H1 (cell line): ENCODE measurements at regions not wholly inside any gene's neighbourhood (a gene's known extent, or its start where the extent isn't known, plus 50 kb on each side); places are given as distances from the start of the nearest gene placed in this dataset.

Source experiments
- CTCF ChIA-PET: fragments of 300-600 bp; sonication (Branson Sonifier 250); formaldehyde crosslinking; loops from one replicate; lab custom pipeline; 2021; ENCODE audit not compliant: partially characterized antibody; lab: Charles Lee
- POLR2A ChIA-PET: fragments of 300-600 bp; sonication (Branson Sonifier 250); formaldehyde crosslinking; loops from one replicate; lab custom pipeline; 2021; ENCODE audit warnings: inconsistent platforms; ENCODE audit not compliant: partially characterized antibody; lab: Charles Lee
- DNase-seq, 2 experiments: peaks; one replicate each; pipeline versions ENCODE4 v3.0.0 to v3.0.0-alpha.2; 2010 to 2022; ENCODE audit warnings: low spot score in 2 of 2, low read depth in 1 of 2, mixed read lengths in 1 of 2
- FAIRE-seq: peaks from 2 replicates; lab custom pipeline; 2011; peaks lifted over from hg19 to GRCh38; lab: Jason Lieb, UNC
- H2AFZ ChIP-seq: 2 replicates; pipeline ENCODE4 v1.8.1; 2012; ENCODE audit warnings: low read length, inconsistent platforms
- H2AK5ac ChIP-seq: 2 replicates; pipeline ENCODE4 v1.6.1; 2013; ENCODE audit warnings: low read depth, low read length
- H2BK120ac ChIP-seq: replicated peaks from 2 replicates; pipeline ENCODE3; 2013; ENCODE audit warnings: low read depth, low read length, inconsistent platforms
- H2BK12ac ChIP-seq: 2 replicates; pipeline ENCODE4 v1.6.1; 2013; ENCODE audit warnings: low read depth, low read length
- H2BK15ac ChIP-seq: 2 replicates; pipeline ENCODE4 v1.6.1; 2013; ENCODE audit warnings: low read length
- H2BK20ac ChIP-seq: 2 replicates; pipeline ENCODE4 v1.6.1; 2013; ENCODE audit warnings: low read length
- H2BK5ac ChIP-seq: 2 replicates; pipeline ENCODE4 v1.6.1; 2013; ENCODE audit warnings: low read depth, low read length
- H3K14ac ChIP-seq: 2 replicates; pipeline ENCODE4 v1.6.1; 2013; ENCODE audit warnings: inconsistent platforms; ENCODE audit not compliant: insufficient read length
- H3K18ac ChIP-seq: 2 replicates; pipeline ENCODE4 v1.6.1; 2013; ENCODE audit warnings: low read length; ENCODE audit errors: extremely low read depth
- H3K23ac ChIP-seq: 2 replicates; pipeline ENCODE4 v1.6.1; 2013; ENCODE audit warnings: inconsistent platforms; ENCODE audit not compliant: insufficient read length
- H3K23me2 ChIP-seq: 2 replicates; pipeline ENCODE4 v1.6.1; 2013; ENCODE audit warnings: low read depth, low read length
- H3K27ac ChIP-seq: 2 replicates; pipeline ENCODE4 v1.6.1; 2011; ENCODE audit warnings: low read depth, low read length, inconsistent platforms
- H3K27me3 ChIP-seq, 4 experiments: replicated peaks in 1 of 4; 1 replicate in 1 of 4; 2 replicates in 3 of 4; pipeline versions ENCODE4 v1.6.1 to v1.8.1; 2011 to 2013; ENCODE audit warnings: low read length in 3 of 4, mild to moderate bottlenecking in 3 of 4, inconsistent platforms in 2 of 4, mixed read lengths in 2 of 4, moderate library complexity in 1 of 4; ENCODE audit not compliant: control insufficient read depth in 3 of 4, insufficient read depth in 3 of 4; ENCODE audit errors: extremely low read depth in 1 of 4
- H3K36me3 ChIP-seq, 4 experiments: 2 replicates each; pipeline versions ENCODE4 v1.6.1 to v1.8.1; 2011 to 2013; ENCODE audit warnings: mild to moderate bottlenecking in 4 of 4, low read length in 3 of 4, moderate library complexity in 2 of 4, control low read depth in 1 of 4, inconsistent platforms in 1 of 4; ENCODE audit not compliant: insufficient read depth in 4 of 4, control insufficient read depth in 2 of 4
- H3K4ac ChIP-seq: replicated peaks from 2 replicates; pipeline ENCODE3; 2013; ENCODE audit warnings: low read length, low read depth, mixed read lengths, inconsistent platforms; ENCODE audit not compliant: insufficient read length
- H3K4me1 ChIP-seq, 4 experiments: replicated peaks in 1 of 4; 1 replicate in 1 of 4; 2 replicates in 3 of 4; pipeline versions ENCODE4 v1.6.1 to v1.8.1; 2011 to 2013; ENCODE audit warnings: low read length in 3 of 4, inconsistent platforms in 2 of 4, mixed read lengths in 1 of 4; ENCODE audit not compliant: insufficient read depth in 4 of 4, control insufficient read depth in 3 of 4
- H3K4me2 ChIP-seq, 2 experiments: 2 replicates each; pipeline versions ENCODE4 v1.6.1 to v1.8.1; 2011 to 2013; ENCODE audit warnings: low read depth in 2 of 2, low read length in 2 of 2, control low read depth in 1 of 2, inconsistent platforms in 1 of 2, mild to moderate bottlenecking in 1 of 2; ENCODE audit not compliant: insufficient read depth in 1 of 2
- H3K4me3 ChIP-seq, 4 experiments: fragments of 200-600, 300-600 bp in 1 of 4; sonication (generic), shearing (Covaris generic), sonication (Bioruptor Twin) in 1 of 4; 2 replicates each; pipeline versions ENCODE4 v1.5.1 to v1.8.1; 2011 to 2016; ENCODE audit warnings: low read length in 4 of 4, low read depth in 3 of 4, control low read depth in 2 of 4, inconsistent platforms in 2 of 4, mild to moderate bottlenecking in 2 of 4, mixed read lengths in 1 of 4, moderate library complexity in 1 of 4; ENCODE audit not compliant: insufficient read depth in 2 of 4; ENCODE audit errors: extremely low read depth in 1 of 4
- H3K56ac ChIP-seq: replicated peaks from 2 replicates; pipeline ENCODE3; 2013; ENCODE audit warnings: low read depth, mild to moderate bottlenecking, mixed read lengths, low read length, inconsistent platforms; ENCODE audit not compliant: insufficient read length
- H3K79me1 ChIP-seq: 2 replicates; pipeline ENCODE4 v1.6.1; 2013; ENCODE audit warnings: low read depth, low read length, control low read depth
- H3K79me2 ChIP-seq, 2 experiments: 2 replicates each; pipeline versions ENCODE4 v1.6.1 to v1.8.1; 2012 to 2013; ENCODE audit warnings: low read length in 2 of 2, mild to moderate bottlenecking in 2 of 2, inconsistent platforms in 1 of 2; ENCODE audit not compliant: insufficient read depth in 2 of 2, control insufficient read depth in 1 of 2
- H3K9ac ChIP-seq, 4 experiments: replicated peaks in 1 of 4; 1 replicate in 1 of 4; 2 replicates in 3 of 4; pipeline versions ENCODE4 v1.6.1 to v1.8.1; 2011 to 2013; ENCODE audit warnings: low read depth in 3 of 4, low read length in 3 of 4, control low read depth in 2 of 4, mild to moderate bottlenecking in 2 of 4, moderate library complexity in 2 of 4, inconsistent platforms in 1 of 4; ENCODE audit errors: extremely low read depth in 1 of 4
- H3K9me3 ChIP-seq, 2 experiments: 2 replicates each; pipeline versions ENCODE4 v1.6.1 to v1.8.1; 2012 to 2013; ENCODE audit warnings: mild to moderate bottlenecking in 2 of 2, moderate library complexity in 2 of 2, control low read depth in 1 of 2, inconsistent platforms in 1 of 2, low read depth in 1 of 2, low read length in 1 of 2, mixed read lengths in 1 of 2; ENCODE audit not compliant: insufficient read depth in 2 of 2
- H4K20me1 ChIP-seq, 2 experiments: replicated peaks in 1 of 2; 2 replicates each; pipeline versions ENCODE3 to v1.8.1; 2011 to 2013; ENCODE audit warnings: inconsistent platforms in 2 of 2, low read length in 2 of 2, mild to moderate bottlenecking in 1 of 2; ENCODE audit not compliant: insufficient read depth in 2 of 2, control insufficient read depth in 1 of 2
- H4K5ac ChIP-seq: 2 replicates; pipeline ENCODE4 v1.6.1; 2013; ENCODE audit warnings: low read length, low read depth, mixed read lengths, inconsistent platforms; ENCODE audit not compliant: insufficient read length
- H4K8ac ChIP-seq: 2 replicates; pipeline ENCODE4 v1.8.0; 2013; ENCODE audit warnings: mild to moderate bottlenecking, moderate library complexity, low read length, inconsistent platforms; ENCODE audit not compliant: insufficient read depth; ENCODE audit errors: extremely low read depth
- H4K91ac ChIP-seq: replicated peaks from 2 replicates; pipeline ENCODE3; 2013; ENCODE audit warnings: low read length, mixed read lengths, inconsistent platforms; ENCODE audit not compliant: insufficient read length
- MAFK ChIP-seq: IDR thresholded peaks from 2 replicates; pipeline ENCODE4 v1.6.1; 2012; ENCODE audit warnings: low read depth, mild to moderate bottlenecking, improper control_type of control experiment, low read length
- POLR2A ChIP-seq, 2 experiments: IDR thresholded peaks; 1 replicate in 1 of 2; 2 replicates in 1 of 2; pipeline ENCODE4 v1.6.1; 2011; ENCODE audit warnings: low read depth in 2 of 2, low read length in 2 of 2, mild to moderate bottlenecking in 2 of 2; ENCODE audit errors: control extremely low read depth in 1 of 2
- WGBS, 2 experiments: shearing (Covaris generic) in 1 of 2; methylation state at CpG; one replicate each; pipeline versions ENCODE4 v1.1.6 to v1.1.7; 2013 to 2015; ENCODE audit warnings: low lambda C conversion rate in 2 of 2, mixed read lengths in 2 of 2, inconsistent platforms in 1 of 2, low coverage in 1 of 2, missing lambda C conversion rate in 1 of 2; ENCODE audit not compliant: insufficient replicate concordance in 2 of 2, insufficient coverage in 1 of 2, insufficient read length in 1 of 2; ENCODE audit errors: extremely low coverage in 1 of 2, missing lambda C conversion rate in 1 of 2; 5-methylcytosine and 5-hydroxymethylcytosine counted together

DNA sequence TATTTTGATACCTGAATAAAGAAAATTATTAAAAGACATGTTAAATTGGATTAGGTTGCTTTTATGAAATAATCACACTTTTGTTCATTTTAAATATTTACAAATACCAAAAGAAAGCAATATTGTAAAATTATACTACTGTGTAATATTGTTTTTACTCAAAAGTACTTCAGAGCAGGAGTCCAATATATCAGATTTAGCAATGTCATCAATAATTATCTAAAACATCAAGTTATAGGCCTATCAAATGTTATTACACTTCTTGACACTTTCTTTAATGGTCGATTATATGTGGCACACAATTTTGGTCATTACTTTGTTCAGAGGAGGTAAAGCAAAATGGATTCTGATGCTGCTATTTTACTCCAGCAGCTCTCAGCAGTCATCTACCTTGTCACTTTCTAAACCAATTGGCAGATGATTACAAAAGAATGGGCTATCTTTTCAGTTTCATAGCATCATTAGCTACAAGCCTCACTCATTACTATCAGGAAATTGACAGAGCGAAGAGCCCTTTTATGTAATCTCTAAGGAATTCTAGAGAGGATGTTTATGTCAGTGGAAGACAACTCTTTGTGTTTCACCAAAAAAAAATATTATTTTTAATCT is 318.6 kb downstream of the PLOD2 start:
- Histone ChIP-seq H2BK5ac (no peak overlapping the region), H3K14ac (no peak overlapping the region), H3K79me2 (no peaks in the 10 kb centered on the region), H3K9ac (no peak overlapping the region), H4K8ac (no peak overlapping the region), H3K27ac (no peak overlapping the region), H3K9me3 (no peaks in the 10 kb centered on the region), H4K5ac (no peak overlapping the region), H3K36me3 (no peaks in the 10 kb centered on the region), H4K91ac (no peak overlapping the region), H3K56ac (no peak overlapping the region), H3K23me2 (no peaks in the 10 kb centered on the region), H3K4me1 (no peaks in the 10 kb centered on the region), H3K23ac (no peak overlapping the region), H3K4me3 (no peak overlapping the region), H2AK5ac (no peak overlapping the region), H2BK15ac (no peak overlapping the region), H3K4ac (no peak overlapping the region), H3K79me1 (no peaks in the 10 kb centered on the region), H2BK120ac (no peak overlapping the region), H4K20me1 (no peaks in the 10 kb centered on the region), H3K18ac (no peak overlapping the region), H3K27me3 (no peaks in the 10 kb centered on the region), H3K4me2 (no peak overlapping the region), H2AFZ (no peak overlapping the region), H2BK20ac (no peak overlapping the region), H2BK12ac (no peak overlapping the region)
- WGBS, 2 experiments = 64% methylated on average over 2 of the region's 2 CpGs; no CpG with 5 or more reads in 1 of the 2 experiments
- POLR2A ChIA-PET = no interaction called here
- peak; percentile 38; the same call in 1 of the 2 replicates for TF ChIP-seq MAFK
- TF ChIP-seq POLR2A (IDR thresholded peaks at IDR 0.05; ENCODE audit: control extremely low read depth in 1 of 2, low read depth in 2 of 2, low read length in 2 of 2) = no peak
- DNase-seq (no peak), FAIRE-seq (no peak)
- CTCF ChIA-PET = no interaction called here
